ENCODE measurements at regions not wholly inside any gene's neighbourhood (a gene's known extent, or its start where the extent isn't known, plus 50 kb on each side); places are given as distances from the start of the nearest gene placed in this dataset.

DNA sequence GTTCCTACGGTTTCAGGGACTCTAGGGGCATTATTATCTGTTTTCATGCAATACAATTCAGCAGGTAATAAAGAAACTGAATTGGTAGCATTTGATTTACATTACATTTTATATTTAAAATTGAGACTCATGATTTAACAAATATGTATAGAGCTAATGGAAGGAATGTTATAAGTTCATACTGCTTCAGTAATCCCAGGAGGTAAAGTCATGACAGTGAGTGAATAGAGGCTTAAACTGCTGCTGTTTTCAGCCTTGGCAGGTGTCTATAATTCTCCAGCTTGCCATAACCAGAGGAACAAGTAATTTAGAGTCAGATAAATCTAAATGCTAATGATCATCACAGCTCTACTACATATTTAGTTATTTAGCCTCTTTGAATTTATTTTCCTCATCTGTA, 360.8 kb upstream of the MANEA start:
- CTCF ChIA-PET, result no interaction called here
- Histone ChIP-seq H3K27me3 (ENCODE audit: insufficient read depth, low read length) (no peaks in the 10 kb centered on the region), H3K9me3 (ENCODE audit: control insufficient read depth in 1 of 2, insufficient read depth in 1 of 2, low read depth in 1 of 2, low read length in 2 of 2) (no peaks in the 10 kb centered on the region; a peak in 1 of 4 replicates), H3K27ac (ENCODE audit: low read depth, low read length) (no peak overlapping the region), H3K4me3 (replicated peaks in 1 of 2; ENCODE audit: low read depth in 1 of 2, low read length in 2 of 2) (no peak overlapping the region), H3K79me2 (ENCODE audit: insufficient read depth, low read length) (no peaks in the 10 kb centered on the region), H3K9ac (ENCODE audit: low read length) (no peak overlapping the region), H4K20me1 (ENCODE audit: insufficient read depth) (no peaks in the 10 kb centered on the region), H3K36me3 (ENCODE audit: control insufficient read depth in 1 of 2, insufficient read depth in 2 of 2, low read length in 2 of 2) (no peaks in the 10 kb centered on the region), H3K4me2 (ENCODE audit: low read length) (no peak overlapping the region), H3K9me2 (ENCODE audit: insufficient read depth) (no peaks in the 10 kb centered on the region), H2AFZ (ENCODE audit: low read depth, low read length, poor library complexity, severe bottlenecking) (no peak overlapping the region), H3K4me1 (ENCODE audit: control insufficient read depth in 1 of 2, insufficient read depth in 2 of 2, low read length in 2 of 2) (no peaks in the 10 kb centered on the region)
- RAD21 ChIA-PET (ENCODE audit: low non-redundant PET in 1 of 2, low total read pairs in 2 of 2, uncharacterized antibody in 2 of 2, unreplicated experiment in 2 of 2), result no interaction called here
- BruUV-seq (replicated peaks), result no TSS peak
- ATAC-seq (no peak), DNase-seq (ENCODE audit: low read depth, low spot score) (no peak)
- intact Hi-C loops (cut with micrococcal nuclease), result no loop called here
- POLR2A ChIA-PET, result no interaction called here
- no peak for TF ChIP-seq CEBPB (IDR thresholded peaks at IDR 0.05; ENCODE audit: low read depth)
- TF ChIP-seq SIN3A (IDR thresholded peaks at IDR 0.05; ENCODE audit: low read depth), result no peak
- TF ChIP-seq ZNF274 (IDR thresholded peaks at IDR 0.05; ENCODE audit: low read depth, low read length), result no peak
- TF ChIP-seq EZH2phosphoT487 (IDR thresholded peaks at IDR 0.05; ENCODE audit: borderline replicate concordance), result no peak
- TF ChIP-seq YY1 (IDR thresholded peaks at IDR 0.05; ENCODE audit: extremely low read depth, insufficient replicate concordance, low read depth, low read length), result no peak
- TF ChIP-seq FOSL1 (IDR thresholded peaks at IDR 0.05; ENCODE audit: low read depth), result no peak

DNA sequence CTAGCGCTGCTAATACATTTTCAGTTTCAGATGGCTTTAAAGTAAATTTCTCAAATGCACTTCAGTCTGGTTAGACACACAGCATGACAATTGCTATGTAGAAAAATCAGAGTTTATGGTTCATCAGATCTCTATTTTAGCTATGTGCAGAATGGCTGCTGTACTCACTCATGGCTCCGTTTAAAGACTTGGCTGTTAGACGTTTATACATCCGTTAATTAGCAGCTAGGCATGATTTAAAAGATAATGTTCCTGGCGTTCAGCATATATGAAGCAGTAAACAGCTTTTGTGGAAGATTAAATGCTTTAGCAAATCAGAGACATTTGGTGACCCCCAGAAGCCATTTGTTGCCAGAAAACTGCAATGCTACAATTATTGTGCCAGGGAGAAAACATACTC, 350.0 kb upstream of the MANEA start:
- TF ChIP-seq EZH2phosphoT487 (IDR thresholded peaks at IDR 0.05; ENCODE audit: borderline replicate concordance), result no peak
- TF ChIP-seq RAD21 (IDR thresholded peaks at IDR 0.05; ENCODE audit: low read depth), result no peak
- no peak for TF ChIP-seq POLR2AphosphoS5 (IDR thresholded peaks at IDR 0.05; ENCODE audit: low read depth, low read length)
- TF ChIP-seq, protein P1, sequence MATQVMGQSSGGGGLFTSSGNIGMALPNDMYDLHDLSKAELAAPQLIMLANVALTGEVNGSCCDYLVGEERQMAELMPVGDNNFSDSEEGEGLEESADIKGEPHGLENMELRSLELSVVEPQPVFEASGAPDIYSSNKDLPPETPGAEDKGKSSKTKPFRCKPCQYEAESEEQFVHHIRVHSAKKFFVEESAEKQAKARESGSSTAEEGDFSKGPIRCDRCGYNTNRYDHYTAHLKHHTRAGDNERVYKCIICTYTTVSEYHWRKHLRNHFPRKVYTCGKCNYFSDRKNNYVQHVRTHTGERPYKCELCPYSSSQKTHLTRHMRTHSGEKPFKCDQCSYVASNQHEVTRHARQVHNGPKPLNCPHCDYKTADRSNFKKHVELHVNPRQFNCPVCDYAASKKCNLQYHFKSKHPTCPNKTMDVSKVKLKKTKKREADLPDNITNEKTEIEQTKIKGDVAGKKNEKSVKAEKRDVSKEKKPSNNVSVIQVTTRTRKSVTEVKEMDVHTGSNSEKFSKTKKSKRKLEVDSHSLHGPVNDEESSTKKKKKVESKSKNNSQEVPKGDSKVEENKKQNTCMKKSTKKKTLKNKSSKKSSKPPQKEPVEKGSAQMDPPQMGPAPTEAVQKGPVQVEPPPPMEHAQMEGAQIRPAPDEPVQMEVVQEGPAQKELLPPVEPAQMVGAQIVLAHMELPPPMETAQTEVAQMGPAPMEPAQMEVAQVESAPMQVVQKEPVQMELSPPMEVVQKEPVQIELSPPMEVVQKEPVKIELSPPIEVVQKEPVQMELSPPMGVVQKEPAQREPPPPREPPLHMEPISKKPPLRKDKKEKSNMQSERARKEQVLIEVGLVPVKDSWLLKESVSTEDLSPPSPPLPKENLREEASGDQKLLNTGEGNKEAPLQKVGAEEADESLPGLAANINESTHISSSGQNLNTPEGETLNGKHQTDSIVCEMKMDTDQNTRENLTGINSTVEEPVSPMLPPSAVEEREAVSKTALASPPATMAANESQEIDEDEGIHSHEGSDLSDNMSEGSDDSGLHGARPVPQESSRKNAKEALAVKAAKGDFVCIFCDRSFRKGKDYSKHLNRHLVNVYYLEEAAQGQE (IDR thresholded peaks at IDR 0.05; ENCODE audit: low read depth), result no peak
- no peak for TF ChIP-seq TCF7L2 (IDR thresholded peaks at IDR 0.05; ENCODE audit: borderline replicate concordance, extremely low read depth, insufficient read depth, insufficient read length)
- TF ChIP-seq ZFX (IDR thresholded peaks at IDR 0.05), result no peak
- no peak for TF ChIP-seq CEBPB (IDR thresholded peaks at IDR 0.05; ENCODE audit: low read depth)
- TF ChIP-seq, protein P2, sequence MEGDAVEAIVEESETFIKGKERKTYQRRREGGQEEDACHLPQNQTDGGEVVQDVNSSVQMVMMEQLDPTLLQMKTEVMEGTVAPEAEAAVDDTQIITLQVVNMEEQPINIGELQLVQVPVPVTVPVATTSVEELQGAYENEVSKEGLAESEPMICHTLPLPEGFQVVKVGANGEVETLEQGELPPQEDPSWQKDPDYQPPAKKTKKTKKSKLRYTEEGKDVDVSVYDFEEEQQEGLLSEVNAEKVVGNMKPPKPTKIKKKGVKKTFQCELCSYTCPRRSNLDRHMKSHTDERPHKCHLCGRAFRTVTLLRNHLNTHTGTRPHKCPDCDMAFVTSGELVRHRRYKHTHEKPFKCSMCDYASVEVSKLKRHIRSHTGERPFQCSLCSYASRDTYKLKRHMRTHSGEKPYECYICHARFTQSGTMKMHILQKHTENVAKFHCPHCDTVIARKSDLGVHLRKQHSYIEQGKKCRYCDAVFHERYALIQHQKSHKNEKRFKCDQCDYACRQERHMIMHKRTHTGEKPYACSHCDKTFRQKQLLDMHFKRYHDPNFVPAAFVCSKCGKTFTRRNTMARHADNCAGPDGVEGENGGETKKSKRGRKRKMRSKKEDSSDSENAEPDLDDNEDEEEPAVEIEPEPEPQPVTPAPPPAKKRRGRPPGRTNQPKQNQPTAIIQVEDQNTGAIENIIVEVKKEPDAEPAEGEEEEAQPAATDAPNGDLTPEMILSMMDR (IDR thresholded peaks at IDR 0.05 in 2 of 3, conservative IDR thresholded peaks at IDR 0.05 in 1 of 3; ENCODE audit: borderline replicate concordance in 1 of 3, insufficient read depth in 1 of 3, low read depth in 2 of 3, low read length in 2 of 3), result no peak
- no peak for TF ChIP-seq SIN3A (IDR thresholded peaks at IDR 0.05; ENCODE audit: low read depth)
- TF ChIP-seq ELF1 (IDR thresholded peaks at IDR 0.05; ENCODE audit: borderline replicate concordance, low read depth), result no peak
- TF ChIP-seq CBX3 (IDR thresholded peaks at IDR 0.05; ENCODE audit: low read depth), result no peak
- Histone ChIP-seq H3K4me3 (replicated peaks in 1 of 2; ENCODE audit: low read depth in 1 of 2, low read length in 2 of 2) (no peak overlapping the region), H3K27ac (ENCODE audit: low read depth, low read length) (no peak overlapping the region), H3K27me3 (ENCODE audit: insufficient read depth, low read length) (no peaks in the 10 kb centered on the region), H3K9me2 (ENCODE audit: insufficient read depth) (no peaks in the 10 kb centered on the region), H4K20me1 (ENCODE audit: insufficient read depth) (no peaks in the 10 kb centered on the region), H3K9me3 (ENCODE audit: control insufficient read depth in 1 of 2, insufficient read depth in 1 of 2, low read depth in 1 of 2, low read length in 2 of 2) (no peaks in the 10 kb centered on the region), H3K9ac (ENCODE audit: low read length) (no peak overlapping the region), H3K4me2 (ENCODE audit: low read length) (no peak overlapping the region), H3K36me3 (ENCODE audit: control insufficient read depth in 1 of 2, insufficient read depth in 2 of 2, low read length in 2 of 2) (no peaks in the 10 kb centered on the region), H3K79me2 (ENCODE audit: insufficient read depth, low read length) (no peaks in the 10 kb centered on the region), H2AFZ (ENCODE audit: low read depth, low read length, poor library complexity, severe bottlenecking) (no peak overlapping the region), H3K4me1 (ENCODE audit: control insufficient read depth in 1 of 2, insufficient read depth in 2 of 2, low read length in 2 of 2) (no peaks in the 10 kb centered on the region)
- DNase-seq (ENCODE audit: low read depth, low spot score), result no peak
- intact Hi-C loops (cut with micrococcal nuclease), result no loop called here
- no peak for ATAC-seq
- POLR2A ChIA-PET, result no interaction called here
- RAD21 ChIA-PET (ENCODE audit: low non-redundant PET in 1 of 2, low total read pairs in 2 of 2, uncharacterized antibody in 2 of 2, unreplicated experiment in 2 of 2), result no interaction called here
- CTCF ChIA-PET, result no interaction called here
- no TSS peak for BruUV-seq (replicated peaks)
